ENCODE measurements at regions not wholly inside any gene's neighbourhood (a gene's known extent, or its start where the extent isn't known, plus 50 kb on each side); places are given as distances from the start of the nearest gene placed in this dataset.

DNA sequence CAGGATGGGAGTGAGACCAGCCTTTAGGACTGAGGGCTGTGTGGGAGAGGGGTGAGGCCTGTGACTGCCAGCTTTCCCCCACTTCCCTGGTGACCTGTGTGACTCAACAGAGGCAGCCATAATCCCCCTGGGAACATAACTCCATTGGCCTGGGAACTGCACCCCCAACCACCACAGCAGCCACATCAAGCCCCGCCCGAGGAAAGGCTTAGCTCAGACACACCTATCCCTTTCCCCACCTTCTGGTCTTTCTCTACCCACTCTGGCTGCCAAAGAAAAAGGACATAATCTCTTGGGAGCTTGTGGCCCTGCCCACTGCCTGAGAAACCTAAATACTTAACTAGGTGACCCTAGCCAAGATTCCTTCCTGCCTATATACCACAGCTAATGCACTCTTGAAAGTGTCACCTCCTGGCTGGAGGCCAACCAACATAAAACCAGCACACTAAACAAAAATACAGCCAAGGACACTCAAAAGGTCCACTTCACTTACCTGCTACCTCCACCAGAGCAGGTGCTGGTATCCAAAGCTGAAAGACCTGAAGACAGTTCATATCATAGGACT, 406.6 kb upstream of the CAMK1G start:
- H3K9me3 Mint-ChIP-seq, result peaks cover 77% of the 10 kb centered on the region
- no peaks in the 10 kb centered on the region for H3K27me3 ChIP-seq (ENCODE audit: control insufficient read depth, insufficient read depth, low read length, poor library complexity, severe bottlenecking)

GRCh38 chr1:209183195-209183594, 400.3 kb upstream of the CAMK1G start:
- TF ChIP-seq, protein P1, sequence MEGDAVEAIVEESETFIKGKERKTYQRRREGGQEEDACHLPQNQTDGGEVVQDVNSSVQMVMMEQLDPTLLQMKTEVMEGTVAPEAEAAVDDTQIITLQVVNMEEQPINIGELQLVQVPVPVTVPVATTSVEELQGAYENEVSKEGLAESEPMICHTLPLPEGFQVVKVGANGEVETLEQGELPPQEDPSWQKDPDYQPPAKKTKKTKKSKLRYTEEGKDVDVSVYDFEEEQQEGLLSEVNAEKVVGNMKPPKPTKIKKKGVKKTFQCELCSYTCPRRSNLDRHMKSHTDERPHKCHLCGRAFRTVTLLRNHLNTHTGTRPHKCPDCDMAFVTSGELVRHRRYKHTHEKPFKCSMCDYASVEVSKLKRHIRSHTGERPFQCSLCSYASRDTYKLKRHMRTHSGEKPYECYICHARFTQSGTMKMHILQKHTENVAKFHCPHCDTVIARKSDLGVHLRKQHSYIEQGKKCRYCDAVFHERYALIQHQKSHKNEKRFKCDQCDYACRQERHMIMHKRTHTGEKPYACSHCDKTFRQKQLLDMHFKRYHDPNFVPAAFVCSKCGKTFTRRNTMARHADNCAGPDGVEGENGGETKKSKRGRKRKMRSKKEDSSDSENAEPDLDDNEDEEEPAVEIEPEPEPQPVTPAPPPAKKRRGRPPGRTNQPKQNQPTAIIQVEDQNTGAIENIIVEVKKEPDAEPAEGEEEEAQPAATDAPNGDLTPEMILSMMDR (conservative IDR thresholded peaks at IDR 0.05), result no peak
- Mint-ChIP-seq H3K27me3 (ENCODE audit: insufficient read depth) (peaks cover 2% of the 10 kb centered on the region), H3K4me3 (no peak overlapping the region), H3K27ac (no peak overlapping the region), H3K4me1 (peaks cover 12% of the 10 kb centered on the region), H3K9me3 (peaks cover 74% of the 10 kb centered on the region), H3K36me3 (ENCODE audit: low read depth) (peaks cover 27% of the 10 kb centered on the region)
- Histone ChIP-seq H3K4me1 (ENCODE audit: control insufficient read depth, insufficient read depth, low read length) (no peaks in the 10 kb centered on the region), H3K4me3 (ENCODE audit: low read length) (peak overlapping the region; percentile 27), H3K9ac (ENCODE audit: extremely low read depth, low read length, poor library complexity, severe bottlenecking) (no peak overlapping the region), H3K27me3 (ENCODE audit: control insufficient read depth, insufficient read depth, low read length, poor library complexity, severe bottlenecking) (no peaks in the 10 kb centered on the region), H3K9me3 (ENCODE audit: control insufficient read depth, low read length) (peaks cover 66% of the 10 kb centered on the region), H3K27ac (ENCODE audit: low read depth, low read length) (no peak overlapping the region), H3K36me3 (ENCODE audit: control insufficient read depth, insufficient read depth, low read length) (no peaks in the 10 kb centered on the region)
- no peak for DNase-seq
- 98 to 100% methylated on average over 1 of the region's 1 CpG for WGBS, 2 experiments (ENCODE audit: insufficient coverage in 1 of 2, insufficient read length in 1 of 2)

More for the DNA sequence above, 406.6 kb upstream of the CAMK1G start:
- Histone ChIP-seq H3K4me3 (ENCODE audit: low read length) (no peak overlapping the region), H3K9ac (ENCODE audit: extremely low read depth, low read length, poor library complexity, severe bottlenecking) (no peak overlapping the region), H3K4me1 (ENCODE audit: control insufficient read depth, insufficient read depth, low read length) (no peaks in the 10 kb centered on the region), H3K36me3 (ENCODE audit: control insufficient read depth, insufficient read depth, low read length) (no peaks in the 10 kb centered on the region), H3K9me3 (ENCODE audit: control insufficient read depth, low read length) (peaks cover 52% of the 10 kb centered on the region), H3K27ac (ENCODE audit: low read depth, low read length) (no peak overlapping the region)
- Mint-ChIP-seq H3K4me1 (no peaks in the 10 kb centered on the region), H3K27ac (no peak overlapping the region), H3K4me3 (no peak overlapping the region), H3K36me3 (ENCODE audit: low read depth) (peaks cover 11% of the 10 kb centered on the region), H3K27me3 (ENCODE audit: insufficient read depth) (peaks cover 2% of the 10 kb centered on the region)
- 90 to 91% methylated on average over 2 of the region's 2 CpGs for WGBS, 2 experiments (ENCODE audit: insufficient coverage in 1 of 2, insufficient read length in 1 of 2)
- TF ChIP-seq, protein P1 (conservative IDR thresholded peaks at IDR 0.05), result no peak
- DNase-seq, result no peak

GRCh38 chr1:209187589-209187988, 395.9 kb upstream of the CAMK1G start:
- H3K9me3 Mint-ChIP-seq, result peaks cover 30% of the 10 kb centered on the region
- Histone ChIP-seq H3K9ac (ENCODE audit: extremely low read depth, low read length, poor library complexity, severe bottlenecking) (no peak overlapping the region), H3K4me1 (ENCODE audit: control insufficient read depth, insufficient read depth, low read length) (no peaks in the 10 kb centered on the region), H3K36me3 (ENCODE audit: control insufficient read depth, insufficient read depth, low read length) (no peaks in the 10 kb centered on the region), H3K9me3 (ENCODE audit: control insufficient read depth, low read length) (peaks cover 35% of the 10 kb centered on the region), H3K4me3 (ENCODE audit: low read length) (no peak overlapping the region), H3K27ac (ENCODE audit: low read depth, low read length) (no peak overlapping the region), H3K27me3 (ENCODE audit: control insufficient read depth, insufficient read depth, low read length, poor library complexity, severe bottlenecking) (no peaks in the 10 kb centered on the region)
- 80 to 91% methylated on average over 1 to 3 of the region's 3 CpGs for WGBS, 2 experiments (ENCODE audit: insufficient coverage in 1 of 2, insufficient read length in 1 of 2)
- H3K27me3 Mint-ChIP-seq (ENCODE audit: insufficient read depth), result peaks cover 2% of the 10 kb centered on the region
- no peak for DNase-seq
- H3K36me3 Mint-ChIP-seq (ENCODE audit: low read depth), result peaks cover 15% of the 10 kb centered on the region
- no peak overlapping the region for H3K4me3 Mint-ChIP-seq
- H3K27ac Mint-ChIP-seq, result no peak overlapping the region
- TF ChIP-seq, protein P1 (conservative IDR thresholded peaks at IDR 0.05), result no peak
- peaks cover 20% of the 10 kb centered on the region for H3K4me1 Mint-ChIP-seq

All from endodermal cell (in vitro differentiated cells).